ENCODE measurements at regions not wholly inside any gene's neighbourhood (a gene's known extent, or its start where the extent isn't known, plus 50 kb on each side); places are given as distances from the start of the nearest gene placed in this dataset.
A peak's percentile ranks its signal among the peaks of the same experiment; 100 is the strongest.

DNA sequence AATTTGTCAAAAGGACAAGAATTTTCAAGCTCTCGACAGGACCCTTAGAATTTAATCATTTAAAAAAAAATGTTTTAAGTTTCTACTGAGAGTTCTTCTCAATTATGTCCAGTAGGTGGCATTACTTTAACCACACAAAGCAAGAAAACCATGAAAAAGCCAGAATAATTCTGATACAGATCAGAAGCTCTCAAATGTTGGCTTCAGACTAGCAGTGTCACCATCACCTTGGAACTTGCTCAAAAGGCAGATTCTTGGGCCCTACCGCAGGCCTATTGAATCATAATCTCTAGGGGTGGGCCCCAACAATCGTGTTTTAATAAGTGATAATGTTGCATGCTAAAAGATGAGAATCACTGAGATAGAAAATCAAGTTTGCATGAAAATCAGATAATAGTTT is 99.5 kb upstream of the KCNMB2 start:
- no peaks in the 10 kb centered on the region for H3K36me3 ChIP-seq
- H3K9me3 ChIP-seq (replicated peaks): no peaks in the 10 kb centered on the region
- no peak overlapping the region for H3K27ac ChIP-seq (replicated peaks)
- H3K4me3 ChIP-seq: no peak overlapping the region
- H3K4me1 ChIP-seq: peaks cover 14% of the 10 kb centered on the region
- no peak for DNase-seq
- intact Hi-C loops (cut with micrococcal nuclease): loop anchor here (10.0 kb wide), 1 partner anchor 528 kb away; no protein-coding TSS in a partner anchor
- no peaks in the 10 kb centered on the region for H3K27me3 ChIP-seq (ENCODE audit: low read depth)
- peak; percentile 69 for TF ChIP-seq CTCF (IDR thresholded peaks at IDR 0.05; ENCODE audit: borderline replicate concordance)

DNA sequence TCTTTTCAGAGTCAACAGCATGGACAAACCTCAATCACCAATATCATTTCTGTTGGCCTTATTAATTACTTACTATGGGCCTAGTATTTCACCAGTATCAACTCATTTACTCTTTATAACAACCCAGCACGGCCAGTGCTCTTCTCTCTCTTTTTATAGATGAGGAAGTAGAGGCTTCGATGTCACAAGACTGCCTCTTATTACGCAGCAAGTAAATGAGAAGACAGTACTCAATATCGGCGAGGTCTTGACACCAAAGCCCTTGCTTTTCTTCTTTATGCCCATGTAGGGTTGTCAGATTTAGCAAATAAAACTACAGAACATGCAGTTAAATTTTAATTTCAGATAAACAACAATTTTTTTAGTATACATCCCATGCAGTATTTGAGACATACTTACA is 99.0 kb upstream of the KCNMB2 start:
- Histone ChIP-seq H3K4me1 (peaks cover 14% of the 10 kb centered on the region), H3K36me3 (no peaks in the 10 kb centered on the region), H3K4me3 (no peak overlapping the region), H3K9me3 (replicated peaks) (no peaks in the 10 kb centered on the region), H3K27ac (replicated peaks) (no peak overlapping the region), H3K27me3 (ENCODE audit: low read depth) (no peaks in the 10 kb centered on the region)
- intact Hi-C loops (cut with micrococcal nuclease): loop anchor here (10.0 kb wide), 1 partner anchor 528 kb away; no protein-coding TSS in a partner anchor
- TF ChIP-seq CTCF (IDR thresholded peaks at IDR 0.05; ENCODE audit: borderline replicate concordance): no peak
- no peak for DNase-seq

DNA sequence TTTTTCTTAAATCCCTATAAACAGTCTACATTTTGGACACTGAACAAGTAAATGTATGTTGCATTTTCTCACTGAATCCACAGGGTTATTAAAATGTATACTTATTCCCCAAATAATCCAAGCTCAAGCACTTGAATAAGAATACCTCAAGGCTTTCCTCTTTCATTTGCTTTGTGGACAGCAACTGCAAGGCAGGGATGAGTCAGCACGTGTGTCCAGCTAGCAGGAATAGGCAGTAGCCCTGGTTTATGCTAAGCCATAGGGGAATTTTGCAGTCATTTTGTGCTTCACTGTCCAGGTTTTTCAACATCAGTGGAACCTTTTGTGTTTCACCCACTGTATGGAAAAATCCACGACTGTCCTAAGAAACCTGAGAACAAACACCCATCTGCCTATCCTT is 96.7 kb upstream of the KCNMB2 start:
- no peak overlapping the region for H3K27ac ChIP-seq (replicated peaks)
- TF ChIP-seq CTCF (IDR thresholded peaks at IDR 0.05; ENCODE audit: borderline replicate concordance): no peak
- no peaks in the 10 kb centered on the region for H3K27me3 ChIP-seq (ENCODE audit: low read depth)
- DNase-seq: no peak
- peaks cover 10% of the 10 kb centered on the region for H3K4me1 ChIP-seq
- no peaks in the 10 kb centered on the region for H3K9me3 ChIP-seq (replicated peaks)
- no peak overlapping the region for H3K4me3 ChIP-seq
- no peaks in the 10 kb centered on the region for H3K36me3 ChIP-seq
- intact Hi-C loops (cut with micrococcal nuclease): loop anchor here (10.0 kb wide), 1 partner anchor 525 kb away; no protein-coding TSS in a partner anchor

DNA sequence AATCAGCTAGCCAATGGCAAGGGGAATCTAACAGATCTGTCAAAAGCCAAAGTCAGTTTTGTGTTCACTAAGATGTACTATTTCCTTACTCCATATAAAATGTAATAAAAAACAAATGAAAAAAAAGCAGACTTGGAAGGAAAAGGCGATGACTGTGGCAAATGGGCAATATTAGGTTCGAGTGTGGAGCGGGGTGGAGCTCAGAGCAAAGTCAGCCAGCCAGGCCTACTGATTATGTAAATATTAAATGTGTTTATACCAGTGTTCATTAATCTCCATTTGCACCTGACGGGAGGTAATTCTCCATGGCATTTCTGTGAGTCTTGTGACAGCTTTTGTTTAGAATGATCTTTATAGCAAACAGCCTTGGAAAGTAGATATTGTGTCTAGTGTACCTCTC is 96.2 kb upstream of the KCNMB2 start:
- intact Hi-C loops (cut with micrococcal nuclease): no loop called here
- Histone ChIP-seq H3K9me3 (replicated peaks) (no peaks in the 10 kb centered on the region), H3K4me3 (no peak overlapping the region), H3K27ac (replicated peaks) (no peak overlapping the region), H3K27me3 (ENCODE audit: low read depth) (no peaks in the 10 kb centered on the region), H3K4me1 (peaks cover 10% of the 10 kb centered on the region), H3K36me3 (no peaks in the 10 kb centered on the region)
- TF ChIP-seq CTCF (IDR thresholded peaks at IDR 0.05; ENCODE audit: borderline replicate concordance): no peak
- DNase-seq: no peak

- no peaks in the 10 kb centered on the region for H3K27me3 ChIP-seq (ENCODE audit: low read depth)
- no peaks in the 10 kb centered on the region for H3K4me1 ChIP-seq
- no peak overlapping the region for H3K4me3 ChIP-seq
- no peaks in the 10 kb centered on the region for H3K36me3 ChIP-seq
- intact Hi-C loops (cut with micrococcal nuclease): no loop called here
- H3K27ac ChIP-seq (replicated peaks): no peak overlapping the region
- no peaks in the 10 kb centered on the region for H3K9me3 ChIP-seq (replicated peaks)
- no peak for DNase-seq
- TF ChIP-seq CTCF (IDR thresholded peaks at IDR 0.05; ENCODE audit: borderline replicate concordance): peak; percentile 44
These were observed 92.6 kb upstream of the KCNMB2 start for GRCh38 chr3:178443634-178444033.

DNA sequence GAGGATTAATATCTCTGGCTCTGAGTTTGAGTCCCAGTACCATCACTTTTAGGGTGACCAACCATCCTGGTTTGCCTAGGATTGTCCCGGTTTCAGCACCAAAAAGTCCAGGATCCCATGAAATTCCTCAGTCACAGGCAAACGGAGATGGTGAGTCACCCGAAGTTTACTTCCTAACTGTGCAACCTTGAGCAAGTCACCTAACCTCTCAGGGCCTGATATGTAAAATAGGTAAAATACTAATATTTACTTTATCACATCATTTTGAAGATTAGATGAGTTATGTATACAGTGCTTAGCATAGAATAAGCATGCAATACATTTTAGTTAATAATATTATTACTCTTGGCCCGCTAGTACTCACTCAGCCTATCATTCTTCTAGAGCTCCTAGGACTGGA is 91.1 kb upstream of the KCNMB2 start:
- H3K4me3 ChIP-seq: no peak overlapping the region
- H3K27me3 ChIP-seq (ENCODE audit: low read depth): no peaks in the 10 kb centered on the region
- no peak overlapping the region for H3K27ac ChIP-seq (replicated peaks)
- intact Hi-C loops (cut with micrococcal nuclease): no loop called here
- no peak for DNase-seq
- no peaks in the 10 kb centered on the region for H3K36me3 ChIP-seq
- H3K4me1 ChIP-seq: no peaks in the 10 kb centered on the region
- no peaks in the 10 kb centered on the region for H3K9me3 ChIP-seq (replicated peaks)
- TF ChIP-seq CTCF (IDR thresholded peaks at IDR 0.05; ENCODE audit: borderline replicate concordance): no peak

Measured in left ventricle myocardium inferior (tissue), 1 donor.